Activated CD8-positive, alpha-beta T cell treated with anti-CD3 and anti-CD28 coated beads for 36 hours (primary cell): ENCODE measurements at regions not wholly inside any gene's neighbourhood (a gene's known extent, or its start where the extent isn't known, plus 50 kb on each side); places are given as distances from the start of the nearest gene placed in this dataset.

Experiments used
- ATAC-seq: fragments of 200-7000 bp; cut with Tn5 transposase; one replicate; pipeline ENCODE4 v1.10.0; 2021; ENCODE audit warnings: mild to moderate bottlenecking, moderate library complexity
- CTCF ChIA-PET: fragments of 350-600 bp; sonication (Branson Sonifier 250); formaldehyde crosslinking; loops from one replicate; lab custom pipeline; 2021; ENCODE audit warnings: antibody characterized with exemption; lab: Charles Lee
- POLR2A ChIA-PET: fragments of 350-600 bp; sonication (Branson Sonifier 250); formaldehyde crosslinking; loops from one replicate; lab custom pipeline; 2021; ENCODE audit warnings: antibody characterized with exemption; lab: Charles Lee
- DNase-seq: peaks from one replicate; pipeline ENCODE4 v3.0.0-alpha.2; 2020
- H3K27ac Mint-ChIP-seq: one replicate; pipeline ENCODE4 v1.8.0; 2021; ENCODE audit warnings: mild to moderate bottlenecking, mixed read lengths
- H3K27me3 Mint-ChIP-seq: one replicate; pipeline ENCODE4 v1.8.0; 2021; ENCODE audit warnings: mixed read lengths
- H3K36me3 Mint-ChIP-seq: one replicate; pipeline ENCODE4 v1.8.0; 2021; ENCODE audit warnings: low read depth, mixed read lengths
- H3K4me1 Mint-ChIP-seq: one replicate; pipeline ENCODE4 v1.8.0; 2021; ENCODE audit warnings: low read depth, mixed read lengths
- H3K4me3 Mint-ChIP-seq: one replicate; pipeline ENCODE4 v1.8.0; 2021; ENCODE audit warnings: mild to moderate bottlenecking, moderate library complexity, mixed read lengths
- H3K9me3 Mint-ChIP-seq: one replicate; pipeline ENCODE4 v1.8.0; 2021; ENCODE audit warnings: mixed read lengths
- intact Hi-C: fragments of 100-400 bp; cut with micrococcal nuclease; formaldehyde crosslinking; loops from one replicate; pipeline ENCODE4 v1.10.0; 2022
- TF ChIP-seq, protein P1 (sequence below): fragments of 200-600 bp; IDR thresholded peaks from one replicate; pipeline ENCODE4 v1.8.0; 2022; ENCODE audit warnings: antibody characterized with exemption, mild to moderate bottlenecking

DNA sequence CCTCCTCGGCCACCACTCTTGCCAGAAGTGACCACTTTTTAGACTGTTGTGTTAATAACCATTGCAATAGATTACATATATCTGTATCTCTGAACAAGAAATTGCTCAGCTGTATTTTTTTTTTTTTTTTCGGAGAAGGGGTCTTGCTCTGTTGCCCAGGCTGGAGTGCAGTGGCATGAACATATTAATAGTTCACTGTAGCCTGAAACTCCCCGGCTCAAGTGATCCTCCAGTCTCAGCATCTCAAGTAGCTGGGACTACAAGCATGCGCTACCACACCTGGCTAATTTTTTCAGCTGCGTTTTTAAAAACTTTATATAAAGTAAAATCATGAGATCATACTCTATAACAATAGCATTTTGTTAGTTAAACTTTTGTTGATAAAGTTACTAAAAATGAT lies 609.0 kb downstream of the ZNF385D start:
- H3K27ac Mint-ChIP-seq: no peak overlapping the region
- H3K36me3 Mint-ChIP-seq: no peaks in the 10 kb centered on the region
- no peaks in the 10 kb centered on the region for H3K4me1 Mint-ChIP-seq
- intact Hi-C loops: no loop called here
- DNase-seq (no peak), ATAC-seq (no peak)
- POLR2A ChIA-PET: no interaction called here
- H3K9me3 Mint-ChIP-seq: peaks cover 6% of the 10 kb centered on the region
- H3K27me3 Mint-ChIP-seq: no peaks in the 10 kb centered on the region
- TF ChIP-seq, protein P1, sequence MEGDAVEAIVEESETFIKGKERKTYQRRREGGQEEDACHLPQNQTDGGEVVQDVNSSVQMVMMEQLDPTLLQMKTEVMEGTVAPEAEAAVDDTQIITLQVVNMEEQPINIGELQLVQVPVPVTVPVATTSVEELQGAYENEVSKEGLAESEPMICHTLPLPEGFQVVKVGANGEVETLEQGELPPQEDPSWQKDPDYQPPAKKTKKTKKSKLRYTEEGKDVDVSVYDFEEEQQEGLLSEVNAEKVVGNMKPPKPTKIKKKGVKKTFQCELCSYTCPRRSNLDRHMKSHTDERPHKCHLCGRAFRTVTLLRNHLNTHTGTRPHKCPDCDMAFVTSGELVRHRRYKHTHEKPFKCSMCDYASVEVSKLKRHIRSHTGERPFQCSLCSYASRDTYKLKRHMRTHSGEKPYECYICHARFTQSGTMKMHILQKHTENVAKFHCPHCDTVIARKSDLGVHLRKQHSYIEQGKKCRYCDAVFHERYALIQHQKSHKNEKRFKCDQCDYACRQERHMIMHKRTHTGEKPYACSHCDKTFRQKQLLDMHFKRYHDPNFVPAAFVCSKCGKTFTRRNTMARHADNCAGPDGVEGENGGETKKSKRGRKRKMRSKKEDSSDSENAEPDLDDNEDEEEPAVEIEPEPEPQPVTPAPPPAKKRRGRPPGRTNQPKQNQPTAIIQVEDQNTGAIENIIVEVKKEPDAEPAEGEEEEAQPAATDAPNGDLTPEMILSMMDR: no peak
- CTCF ChIA-PET: no interaction called here
- H3K4me3 Mint-ChIP-seq: no peak overlapping the region

DNA sequence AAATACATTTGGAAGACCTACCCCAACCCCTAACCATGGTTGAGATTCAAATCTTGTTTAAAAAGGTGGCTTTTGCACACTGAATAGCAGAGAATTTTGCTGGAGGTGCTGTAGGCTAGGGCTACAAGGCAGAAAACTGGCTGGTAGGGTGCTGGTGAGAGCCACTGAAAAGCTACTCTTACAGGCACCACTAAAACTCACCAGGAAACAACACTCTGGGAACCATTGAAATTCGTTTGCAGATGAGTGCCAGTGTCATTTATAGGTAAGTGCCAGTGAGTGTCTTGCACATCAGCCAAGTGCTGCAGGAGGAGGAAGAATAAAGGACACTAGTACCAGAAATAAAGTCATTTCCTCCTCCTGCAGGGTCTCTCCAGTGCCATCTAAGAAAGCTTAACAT lies 610.2 kb downstream of the ZNF385D start:
- intact Hi-C loops: no loop called here
- DNase-seq (no peak), ATAC-seq (no peak)
- no peak overlapping the region for H3K27ac Mint-ChIP-seq
- no peaks in the 10 kb centered on the region for H3K4me1 Mint-ChIP-seq
- H3K36me3 Mint-ChIP-seq: no peaks in the 10 kb centered on the region
- CTCF ChIA-PET: no interaction called here
- TF ChIP-seq, protein P1: no peak
- H3K9me3 Mint-ChIP-seq: peaks cover 4% of the 10 kb centered on the region
- H3K27me3 Mint-ChIP-seq: no peaks in the 10 kb centered on the region
- H3K4me3 Mint-ChIP-seq: no peak overlapping the region
- POLR2A ChIA-PET: no interaction called here

DNA sequence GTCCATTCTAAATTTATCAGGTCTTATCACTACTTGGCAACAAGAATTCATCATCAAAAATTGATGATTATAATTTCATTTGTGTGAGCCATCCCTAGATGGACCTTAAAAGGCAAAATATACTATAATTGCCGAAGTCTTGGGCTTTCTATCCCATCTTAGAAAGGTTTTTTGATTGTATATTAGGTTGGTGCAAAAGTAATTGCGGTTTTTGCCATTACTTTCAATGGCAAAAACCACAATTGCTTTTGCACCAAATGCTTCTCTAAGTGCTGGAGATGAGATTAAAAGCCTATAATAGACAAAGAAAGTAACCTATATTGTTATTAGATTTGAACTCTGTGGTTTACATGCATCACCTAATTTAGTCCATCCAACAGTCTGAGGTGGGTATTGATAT lies 612.9 kb downstream of the ZNF385D start:
- Mint-ChIP-seq H3K36me3 (no peaks in the 10 kb centered on the region), H3K4me1 (no peaks in the 10 kb centered on the region), H3K27ac (no peak overlapping the region), H3K4me3 (no peak overlapping the region), H3K27me3 (no peaks in the 10 kb centered on the region), H3K9me3 (peaks cover 2% of the 10 kb centered on the region)
- POLR2A ChIA-PET: no interaction called here
- intact Hi-C loops: no loop called here
- TF ChIP-seq, protein P1: no peak
- CTCF ChIA-PET: no interaction called here
- ATAC-seq (no peak), DNase-seq (no peak)

DNA sequence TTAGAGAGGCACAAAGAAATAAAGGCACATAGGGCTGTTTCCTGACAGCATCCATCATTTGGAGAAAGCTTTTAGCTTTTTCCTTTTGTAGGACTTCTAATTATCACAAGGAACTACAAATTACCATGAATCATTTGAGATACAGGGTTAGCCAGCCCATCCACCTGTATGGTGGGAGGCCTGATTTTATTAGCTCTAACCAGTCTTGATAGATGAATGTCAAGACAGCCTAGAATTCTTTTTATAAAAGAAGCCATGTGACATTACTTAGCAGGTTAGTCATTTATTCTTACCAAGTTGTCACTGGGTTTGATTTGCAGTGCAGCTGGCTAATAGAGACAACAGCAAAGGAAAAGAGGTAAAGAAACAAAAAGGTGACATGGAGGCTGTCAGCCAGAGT lies 618.1 kb downstream of the ZNF385D start:
- Mint-ChIP-seq H3K4me1 (no peaks in the 10 kb centered on the region), H3K27ac (no peak overlapping the region), H3K27me3 (no peaks in the 10 kb centered on the region), H3K36me3 (no peaks in the 10 kb centered on the region), H3K4me3 (no peak overlapping the region), H3K9me3 (peaks cover 13% of the 10 kb centered on the region)
- ATAC-seq (no peak), DNase-seq (no peak)
- POLR2A ChIA-PET: no interaction called here
- CTCF ChIA-PET: no interaction called here
- TF ChIP-seq, protein P1: no peak
- intact Hi-C loops: no loop called here

DNA sequence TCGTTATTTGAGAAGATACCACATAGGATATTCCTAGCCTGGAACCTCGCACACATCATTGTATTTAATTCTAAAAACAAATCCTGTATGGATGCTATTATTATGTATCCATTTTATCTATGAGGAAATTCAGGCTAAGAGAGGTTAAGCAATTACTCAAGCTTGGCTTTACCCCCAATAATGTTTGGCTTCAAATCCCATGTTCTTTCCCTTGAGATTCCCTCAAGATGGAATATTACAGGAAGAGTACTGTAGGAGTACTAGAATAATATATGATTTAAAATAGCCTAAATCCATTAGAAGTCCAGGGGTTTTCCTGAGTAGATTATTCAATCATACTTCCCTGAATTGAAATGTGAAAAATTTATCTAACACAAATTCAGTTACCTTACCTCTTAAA lies 630.2 kb downstream of the ZNF385D start:
- intact Hi-C loops: no loop called here
- no peaks in the 10 kb centered on the region for H3K4me1 Mint-ChIP-seq
- ATAC-seq: no peak

More for the DNA sequence above, 630.2 kb downstream of the ZNF385D start:
- no peaks in the 10 kb centered on the region for H3K36me3 Mint-ChIP-seq
- H3K9me3 Mint-ChIP-seq: peaks cover 11% of the 10 kb centered on the region
- no peak overlapping the region for H3K27ac Mint-ChIP-seq
- no peak for DNase-seq
- ChIA-PET POLR2A (no interaction called here), CTCF (no interaction called here)
- H3K4me3 Mint-ChIP-seq: no peak overlapping the region
- TF ChIP-seq, protein P1: no peak
- H3K27me3 Mint-ChIP-seq: no peaks in the 10 kb centered on the region
